ENCODE measurements at regions not wholly inside any gene's neighbourhood (a gene's known extent, or its start where the extent isn't known, plus 50 kb on each side); places are given as distances from the start of the nearest gene placed in this dataset.
"Not testable (repeated sequence)": the region's sequence is repeated elsewhere in the genome, so short reads cannot be mapped to it uniquely, and the experiment has no call there.

- DNase-seq (ENCODE audit: low spot score) = no peak
- no peak for TF ChIP-seq CTCF (IDR thresholded peaks at IDR 0.05; ENCODE audit: extremely low read depth, missing control alignments)
These were observed 121.1 kb upstream of the DUSP10 start for GRCh38 chr1:221862971-221863370.

GRCh38 chr1:221858818-221859611, 117.1 kb upstream of the DUSP10 start:
- DNase-seq (ENCODE audit: low spot score) = no peak
- no peak for TF ChIP-seq CTCF (IDR thresholded peaks at IDR 0.05; ENCODE audit: extremely low read depth, missing control alignments)

- not testable (repeated sequence) for DNase-seq (ENCODE audit: low spot score)
These were observed 115.2 kb upstream of the DUSP10 start for GRCh38 chr1:221857094-221857444.

- no peak for DNase-seq (ENCODE audit: low spot score)
- no peak for TF ChIP-seq CTCF (IDR thresholded peaks at IDR 0.05; ENCODE audit: extremely low read depth, missing control alignments)
These were observed 114.6 kb upstream of the DUSP10 start for GRCh38 chr1:221856228-221857093.

- TF ChIP-seq CTCF (IDR thresholded peaks at IDR 0.05; ENCODE audit: extremely low read depth, missing control alignments) = no peak
- no peak for DNase-seq (ENCODE audit: low spot score)
These were observed 113.3 kb upstream of the DUSP10 start for GRCh38 chr1:221855156-221855555.

GRCh38 chr1:221851336-221851735, 109.4 kb upstream of the DUSP10 start:
- no peak for TF ChIP-seq CTCF (IDR thresholded peaks at IDR 0.05; ENCODE audit: extremely low read depth, missing control alignments)

GRCh38 chr1:221850470-221851187, 108.7 kb upstream of the DUSP10 start:
- no peak for TF ChIP-seq CTCF (IDR thresholded peaks at IDR 0.05; ENCODE audit: extremely low read depth, missing control alignments)
- no peak for DNase-seq (ENCODE audit: low spot score)

More at GRCh38 chr1:221851336-221851735, 109.4 kb upstream of the DUSP10 start:
- no peak for DNase-seq (ENCODE audit: low spot score)

Data from GM20000 (cell line).